ENCODE measurements at regions not wholly inside any gene's neighbourhood (a gene's known extent, or its start where the extent isn't known, plus 50 kb on each side); places are given as distances from the start of the nearest gene placed in this dataset.

DNA sequence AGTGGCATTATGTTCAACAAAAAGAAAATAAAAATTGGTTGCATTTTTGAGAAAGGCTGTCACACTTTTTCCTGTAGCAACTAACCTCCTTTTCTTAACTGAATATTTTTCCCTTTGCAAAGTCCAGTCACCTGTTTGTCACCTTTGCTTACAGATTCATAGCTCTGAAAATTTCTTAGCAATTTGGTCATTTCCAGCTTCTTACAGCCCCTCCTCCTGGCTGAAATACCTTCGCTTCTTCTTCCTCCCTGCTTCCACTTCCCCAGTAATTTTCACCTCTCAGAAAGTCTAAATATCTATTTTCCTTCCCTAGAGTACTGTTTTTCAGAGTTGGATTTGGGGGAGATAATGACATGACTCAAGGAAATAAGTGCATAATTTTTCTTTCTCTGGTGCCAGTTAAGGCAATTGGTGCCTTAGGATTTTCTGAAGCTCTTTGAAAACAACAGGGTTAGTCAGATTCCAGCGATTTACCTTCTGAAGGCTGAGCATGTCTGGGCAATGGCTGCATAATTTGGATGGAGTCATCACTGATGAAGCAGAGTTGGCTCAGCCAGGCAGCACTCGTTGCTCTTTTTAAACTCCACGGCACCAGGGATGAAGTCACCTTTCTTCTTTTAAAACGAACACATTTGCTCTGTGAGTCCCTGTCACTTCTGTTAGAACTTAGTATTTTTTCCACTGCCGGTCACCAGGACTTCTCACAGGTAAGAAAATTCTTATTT, 62.1 kb upstream of the AMOTL1 start:
- TF ChIP-seq, protein P1, sequence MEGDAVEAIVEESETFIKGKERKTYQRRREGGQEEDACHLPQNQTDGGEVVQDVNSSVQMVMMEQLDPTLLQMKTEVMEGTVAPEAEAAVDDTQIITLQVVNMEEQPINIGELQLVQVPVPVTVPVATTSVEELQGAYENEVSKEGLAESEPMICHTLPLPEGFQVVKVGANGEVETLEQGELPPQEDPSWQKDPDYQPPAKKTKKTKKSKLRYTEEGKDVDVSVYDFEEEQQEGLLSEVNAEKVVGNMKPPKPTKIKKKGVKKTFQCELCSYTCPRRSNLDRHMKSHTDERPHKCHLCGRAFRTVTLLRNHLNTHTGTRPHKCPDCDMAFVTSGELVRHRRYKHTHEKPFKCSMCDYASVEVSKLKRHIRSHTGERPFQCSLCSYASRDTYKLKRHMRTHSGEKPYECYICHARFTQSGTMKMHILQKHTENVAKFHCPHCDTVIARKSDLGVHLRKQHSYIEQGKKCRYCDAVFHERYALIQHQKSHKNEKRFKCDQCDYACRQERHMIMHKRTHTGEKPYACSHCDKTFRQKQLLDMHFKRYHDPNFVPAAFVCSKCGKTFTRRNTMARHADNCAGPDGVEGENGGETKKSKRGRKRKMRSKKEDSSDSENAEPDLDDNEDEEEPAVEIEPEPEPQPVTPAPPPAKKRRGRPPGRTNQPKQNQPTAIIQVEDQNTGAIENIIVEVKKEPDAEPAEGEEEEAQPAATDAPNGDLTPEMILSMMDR (IDR thresholded peaks at IDR 0.05 in 2 of 3, conservative IDR thresholded peaks at IDR 0.05 in 1 of 3; ENCODE audit: borderline replicate concordance in 1 of 3, insufficient read depth in 1 of 3, low read depth in 2 of 3, low read length in 2 of 3) = no peak
- TF ChIP-seq EZH2phosphoT487 (IDR thresholded peaks at IDR 0.05; ENCODE audit: borderline replicate concordance) (no peak), POLR2A (IDR thresholded peaks at IDR 0.05; ENCODE audit: borderline replicate concordance, extremely low read depth, insufficient read depth, insufficient read length) (no peak), EZH2 (IDR thresholded peaks at IDR 0.05) (no peak), POLR2AphosphoS5 (IDR thresholded peaks at IDR 0.05; ENCODE audit: low read depth, low read length) (no peak), CEBPB (IDR thresholded peaks at IDR 0.05; ENCODE audit: low read depth) (no peak), RAD21 (IDR thresholded peaks at IDR 0.05; ENCODE audit: low read depth) (no peak), EGR1 (IDR thresholded peaks at IDR 0.05; ENCODE audit: low read depth) (no peak), YY1 (IDR thresholded peaks at IDR 0.05; ENCODE audit: extremely low read depth, insufficient replicate concordance, low read depth, low read length) (no peak)
- TF ChIP-seq, protein P2, sequence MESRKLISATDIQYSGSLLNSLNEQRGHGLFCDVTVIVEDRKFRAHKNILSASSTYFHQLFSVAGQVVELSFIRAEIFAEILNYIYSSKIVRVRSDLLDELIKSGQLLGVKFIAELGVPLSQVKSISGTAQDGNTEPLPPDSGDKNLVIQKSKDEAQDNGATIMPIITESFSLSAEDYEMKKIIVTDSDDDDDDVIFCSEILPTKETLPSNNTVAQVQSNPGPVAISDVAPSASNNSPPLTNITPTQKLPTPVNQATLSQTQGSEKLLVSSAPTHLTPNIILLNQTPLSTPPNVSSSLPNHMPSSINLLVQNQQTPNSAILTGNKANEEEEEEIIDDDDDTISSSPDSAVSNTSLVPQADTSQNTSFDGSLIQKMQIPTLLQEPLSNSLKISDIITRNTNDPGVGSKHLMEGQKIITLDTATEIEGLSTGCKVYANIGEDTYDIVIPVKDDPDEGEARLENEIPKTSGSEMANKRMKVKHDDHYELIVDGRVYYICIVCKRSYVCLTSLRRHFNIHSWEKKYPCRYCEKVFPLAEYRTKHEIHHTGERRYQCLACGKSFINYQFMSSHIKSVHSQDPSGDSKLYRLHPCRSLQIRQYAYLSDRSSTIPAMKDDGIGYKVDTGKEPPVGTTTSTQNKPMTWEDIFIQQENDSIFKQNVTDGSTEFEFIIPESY (IDR thresholded peaks at IDR 0.05; ENCODE audit: extremely low read depth, insufficient replicate concordance, low read length) = no peak
- TF ChIP-seq, protein P3, sequence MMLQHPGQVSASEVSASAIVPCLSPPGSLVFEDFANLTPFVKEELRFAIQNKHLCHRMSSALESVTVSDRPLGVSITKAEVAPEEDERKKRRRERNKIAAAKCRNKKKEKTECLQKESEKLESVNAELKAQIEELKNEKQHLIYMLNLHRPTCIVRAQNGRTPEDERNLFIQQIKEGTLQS (IDR thresholded peaks at IDR 0.05) = no peak

All from HCT116 (cell line).